ENCODE measurements at regions not wholly inside any gene's neighbourhood (a gene's known extent, or its start where the extent isn't known, plus 50 kb on each side); places are given as distances from the start of the nearest gene placed in this dataset.

DNA sequence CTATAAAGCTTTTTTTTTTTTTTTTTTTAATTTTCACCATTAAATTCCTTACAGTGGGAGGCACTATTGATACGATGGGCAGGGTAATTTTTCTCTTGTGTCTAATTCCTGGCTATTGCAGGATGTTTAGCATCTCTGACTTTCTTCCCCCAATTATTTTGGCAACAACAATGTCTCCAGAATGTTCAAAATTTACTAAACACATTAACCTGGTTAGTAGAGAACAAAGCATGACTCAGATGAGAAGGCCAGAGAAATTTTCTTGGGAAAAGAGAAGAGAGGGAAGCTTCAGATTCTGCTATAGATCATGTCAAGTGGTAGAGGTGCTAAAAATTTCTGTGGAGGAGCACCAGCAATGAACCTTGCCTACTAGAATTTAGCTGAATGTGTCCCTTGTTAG, 171.5 kb upstream of the PRICKLE1 start:
- H3K4me2 ChIP-seq (ENCODE audit: insufficient read depth, low read length) = no peak overlapping the region
- FAIRE-seq (no peak), DNase-seq (ENCODE audit: low read depth, low spot score) (no peak)
- no peaks in the 10 kb centered on the region for H4K20me1 ChIP-seq (replicated peaks; ENCODE audit: control insufficient read depth, extremely low read depth, insufficient read depth, low read length)
- ChIA-PET CTCF (interaction anchor here (0.6 to 2.0 kb wide), 3 partner anchors 8 to 497 kb away, joined by 3 to 5 read pairs (median 3); no protein-coding TSS in a partner anchor), POLR2A (no interaction called here)
- H3K9ac ChIP-seq (replicated peaks; ENCODE audit: extremely low read depth, insufficient read depth, low read length) = no peak overlapping the region
- no peak overlapping the region for H2AFZ ChIP-seq (ENCODE audit: low read depth, low read length)
- BruUV-seq (replicated peaks) = no TSS peak
- no peaks in the 10 kb centered on the region for H3K79me2 ChIP-seq (ENCODE audit: control insufficient read depth, insufficient read depth, low read length)
- no peaks in the 10 kb centered on the region for H3K27me3 ChIP-seq (ENCODE audit: control insufficient read depth in 2 of 2, insufficient read depth in 2 of 2, low read length in 2 of 2)
- dilution Hi-C loops (cut with MboI; ENCODE audit: extremely low pct_ligation_motif_present, low sequenced_read_pairs) (no loop called here), intact Hi-C loops (cut with micrococcal nuclease) (no loop called here)
- no peaks in the 10 kb centered on the region for H3K9me3 ChIP-seq (replicated peaks; ENCODE audit: control insufficient read depth, insufficient read depth, low read length)
- no peaks in the 10 kb centered on the region for H3K9me1 ChIP-seq (replicated peaks; ENCODE audit: control insufficient read depth, extremely low read depth, insufficient read depth, low read length)
- no peak overlapping the region for H3K4me3 ChIP-seq (replicated peaks in 1 of 3; ENCODE audit: insufficient read depth in 1 of 3, low read depth in 1 of 3, low read length in 3 of 3)
- TF ChIP-seq, protein P1, sequence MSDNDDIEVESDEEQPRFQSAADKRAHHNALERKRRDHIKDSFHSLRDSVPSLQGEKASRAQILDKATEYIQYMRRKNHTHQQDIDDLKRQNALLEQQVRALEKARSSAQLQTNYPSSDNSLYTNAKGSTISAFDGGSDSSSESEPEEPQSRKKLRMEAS (IDR thresholded peaks at IDR 0.05; ENCODE audit: insufficient read depth, insufficient read length) = no peak
- TF ChIP-seq POLR2AphosphoS5 (IDR thresholded peaks at IDR 0.05; ENCODE audit: insufficient read depth, low read depth, low read length) (no peak), GATA2 (IDR thresholded peaks at IDR 0.05; ENCODE audit: insufficient read depth, insufficient read length, low read depth, low read length) (no peak), JUN (IDR thresholded peaks at IDR 0.05; ENCODE audit: borderline replicate concordance, insufficient read depth, insufficient read length, low read depth) (no peak), EZH2 (IDR thresholded peaks at IDR 0.05; ENCODE audit: borderline replicate concordance, low read depth, low read length, severe bottlenecking) (no peak), MYC (IDR thresholded peaks at IDR 0.05; ENCODE audit: low read depth, low read length) (no peak), POLR2A (IDR thresholded peaks at IDR 0.05; ENCODE audit: low read depth, low read length) (no peak), FOS (IDR thresholded peaks at IDR 0.05; ENCODE audit: borderline replicate concordance, insufficient read depth, low read length) (no peak)
- TF ChIP-seq, protein P2, sequence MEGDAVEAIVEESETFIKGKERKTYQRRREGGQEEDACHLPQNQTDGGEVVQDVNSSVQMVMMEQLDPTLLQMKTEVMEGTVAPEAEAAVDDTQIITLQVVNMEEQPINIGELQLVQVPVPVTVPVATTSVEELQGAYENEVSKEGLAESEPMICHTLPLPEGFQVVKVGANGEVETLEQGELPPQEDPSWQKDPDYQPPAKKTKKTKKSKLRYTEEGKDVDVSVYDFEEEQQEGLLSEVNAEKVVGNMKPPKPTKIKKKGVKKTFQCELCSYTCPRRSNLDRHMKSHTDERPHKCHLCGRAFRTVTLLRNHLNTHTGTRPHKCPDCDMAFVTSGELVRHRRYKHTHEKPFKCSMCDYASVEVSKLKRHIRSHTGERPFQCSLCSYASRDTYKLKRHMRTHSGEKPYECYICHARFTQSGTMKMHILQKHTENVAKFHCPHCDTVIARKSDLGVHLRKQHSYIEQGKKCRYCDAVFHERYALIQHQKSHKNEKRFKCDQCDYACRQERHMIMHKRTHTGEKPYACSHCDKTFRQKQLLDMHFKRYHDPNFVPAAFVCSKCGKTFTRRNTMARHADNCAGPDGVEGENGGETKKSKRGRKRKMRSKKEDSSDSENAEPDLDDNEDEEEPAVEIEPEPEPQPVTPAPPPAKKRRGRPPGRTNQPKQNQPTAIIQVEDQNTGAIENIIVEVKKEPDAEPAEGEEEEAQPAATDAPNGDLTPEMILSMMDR (IDR thresholded peaks at IDR 0.05; ENCODE audit: extremely low read depth in 1 of 2, insufficient read depth in 1 of 2, low read depth in 1 of 2, low read length in 2 of 2) = no peak
- H3K4me1 ChIP-seq (ENCODE audit: control insufficient read depth, extremely low read depth, insufficient read depth, low read length) = no peaks in the 10 kb centered on the region
- no peaks in the 10 kb centered on the region for H3K36me3 ChIP-seq (ENCODE audit: control insufficient read depth in 2 of 2, extremely low read depth in 1 of 2, insufficient read depth in 2 of 2, low read length in 2 of 2)
- H3K27ac ChIP-seq (ENCODE audit: insufficient read depth, low read depth, low read length) = no peak overlapping the region

Data from endothelial cell of umbilical vein (primary cell).